H4 (cell line): ENCODE measurements at regions not wholly inside any gene's neighbourhood (a gene's known extent, or its start where the extent isn't known, plus 50 kb on each side); places are given as distances from the start of the nearest gene placed in this dataset.

Experiments
- DNase-seq: peaks from one replicate; pipeline ENCODE4 v3.0.0-alpha.2; 2015; ENCODE audit warnings: low spot score

DNA sequence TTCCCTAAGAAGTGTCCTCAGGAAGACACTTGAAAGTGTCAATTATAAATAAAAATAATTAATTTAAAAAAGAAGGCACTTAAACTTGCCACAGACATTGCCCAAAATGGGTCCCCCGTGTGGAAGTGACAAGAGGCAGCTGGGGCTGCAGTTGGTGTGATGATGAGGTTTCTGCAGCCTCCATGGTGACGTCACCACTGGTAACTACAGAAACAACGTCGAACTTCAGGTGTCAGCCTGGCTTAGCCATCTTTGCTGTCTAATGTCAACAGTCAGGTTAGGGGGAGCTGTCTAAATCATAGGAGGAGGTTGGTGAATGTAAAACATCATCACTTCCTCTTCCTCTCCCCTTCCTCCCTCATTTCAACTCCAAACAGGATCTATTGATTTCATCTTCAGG, 328.6 kb downstream of the MN1 start:
- DNase-seq, result no peak

DNA sequence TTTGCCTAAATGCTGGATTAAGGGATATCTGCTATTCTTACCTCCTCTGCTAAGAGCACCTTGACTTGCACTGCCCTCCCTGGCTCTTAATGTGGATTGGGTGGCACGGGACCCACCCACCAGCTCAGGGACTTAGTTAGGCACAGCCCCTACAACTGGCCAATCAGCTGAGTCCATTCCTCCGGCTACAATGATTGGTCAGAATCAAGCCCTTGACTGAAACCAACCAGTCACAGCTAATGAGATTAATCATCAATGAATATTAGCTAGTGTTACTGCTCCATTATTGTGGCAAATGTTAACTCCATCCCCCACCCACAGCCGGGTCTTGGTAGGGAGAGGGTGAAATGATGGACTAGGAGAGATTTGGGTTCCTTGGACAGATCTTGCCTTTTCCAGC, 328.0 kb downstream of the MN1 start:
- DNase-seq, result no peak

DNA sequence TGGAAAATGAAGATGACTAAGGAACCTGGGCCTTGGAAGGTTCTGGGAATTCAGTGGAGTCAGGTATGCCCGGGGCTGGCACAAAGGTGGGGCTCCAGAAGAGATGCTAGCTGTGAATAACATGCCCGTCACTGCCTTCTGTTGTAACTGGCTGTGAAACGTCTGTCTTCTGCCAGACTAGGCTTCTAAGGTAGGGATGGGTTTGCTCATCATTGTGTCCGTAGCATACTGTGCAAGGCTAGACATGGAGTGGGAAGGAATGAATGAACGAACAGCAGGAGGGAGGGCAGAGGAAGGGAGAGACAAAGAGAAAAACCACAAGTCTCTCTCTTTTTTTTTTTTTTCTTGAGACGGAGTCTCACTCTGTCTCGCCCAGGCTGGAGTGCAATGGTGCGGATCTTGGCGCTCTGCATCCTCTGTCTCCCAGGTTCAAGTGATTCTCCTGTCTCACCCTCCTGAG, 327.4 kb downstream of the MN1 start:
- no peak for DNase-seq

DNA sequence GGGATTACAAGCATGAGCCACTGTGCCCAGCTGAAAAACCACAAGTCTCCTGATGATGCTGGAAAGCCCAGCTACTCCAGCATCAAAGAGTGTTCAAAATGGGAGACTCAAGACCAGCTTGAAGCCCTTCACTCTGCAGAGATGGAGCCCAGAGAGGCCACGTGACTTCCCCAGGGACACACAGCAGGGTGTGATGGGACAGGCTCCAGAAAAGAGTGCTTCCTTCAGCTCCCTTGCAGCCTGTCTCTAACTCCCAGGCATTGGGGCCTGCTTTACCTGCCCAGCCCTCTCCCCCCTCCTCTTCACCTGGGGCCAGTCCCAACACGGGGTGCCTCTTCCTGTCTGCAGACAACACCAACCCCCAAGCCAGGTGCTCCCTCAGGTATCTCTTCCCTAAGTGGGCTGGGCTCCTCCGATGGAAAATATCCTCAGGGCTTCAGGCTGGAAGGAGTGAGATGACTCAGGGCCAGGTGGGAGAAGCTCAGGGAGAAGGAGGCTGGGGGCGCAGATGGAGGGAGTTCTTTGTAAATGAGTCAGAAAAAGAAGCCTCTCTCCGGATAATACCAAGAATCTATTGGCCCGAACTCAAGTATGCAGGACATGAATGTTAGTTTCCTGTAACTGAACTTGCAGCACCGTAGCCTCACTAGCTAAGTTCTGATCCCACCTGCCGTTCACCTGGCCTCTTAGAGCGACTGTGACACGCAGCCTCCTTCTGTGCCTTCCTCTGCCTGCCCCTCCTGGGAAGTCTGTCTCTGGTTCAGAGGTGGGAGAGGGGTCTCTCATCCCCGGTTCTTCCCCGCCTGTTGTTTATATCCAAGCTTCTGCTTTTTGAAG, 326.6 kb downstream of the MN1 start:
- DNase-seq, result peak; percentile 49

DNA sequence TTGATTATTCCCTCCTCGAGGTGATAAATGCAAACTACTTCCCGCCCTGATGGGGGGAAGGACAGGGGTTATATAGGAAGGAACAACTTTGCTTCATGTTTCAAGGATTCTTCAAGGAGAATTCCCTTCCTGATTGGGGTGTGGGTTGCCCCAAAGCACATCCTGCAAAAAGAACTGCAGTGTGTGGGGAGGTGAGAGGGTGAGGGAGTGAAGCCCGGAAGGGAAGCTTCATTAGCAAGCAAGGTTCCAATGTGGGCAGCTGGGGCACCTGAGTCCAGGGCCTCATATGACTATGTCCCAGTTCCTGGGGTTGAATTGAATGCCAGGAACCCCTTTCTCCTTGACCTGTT, 326.0 kb downstream of the MN1 start:
- DNase-seq, result no peak

DNA sequence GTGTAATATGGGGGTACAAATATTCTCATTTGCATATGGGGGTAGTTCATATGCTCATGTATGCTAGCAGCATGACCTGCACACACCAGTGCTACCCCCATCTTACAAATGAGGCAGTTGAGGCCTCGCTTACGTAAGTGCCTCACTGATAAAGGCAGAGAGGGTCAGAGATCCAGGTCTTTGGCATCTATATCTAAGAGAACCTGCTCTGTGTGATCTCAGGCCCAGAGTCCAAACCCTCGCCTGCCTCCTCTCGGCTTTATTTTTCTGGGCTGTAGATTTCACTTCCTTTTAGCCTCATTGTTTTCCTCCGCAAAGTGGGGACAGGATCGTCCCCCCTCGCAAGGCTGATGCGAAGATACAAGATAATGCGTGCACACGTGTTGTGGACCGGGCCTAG, 325.2 kb downstream of the MN1 start:
- no peak for DNase-seq

DNA sequence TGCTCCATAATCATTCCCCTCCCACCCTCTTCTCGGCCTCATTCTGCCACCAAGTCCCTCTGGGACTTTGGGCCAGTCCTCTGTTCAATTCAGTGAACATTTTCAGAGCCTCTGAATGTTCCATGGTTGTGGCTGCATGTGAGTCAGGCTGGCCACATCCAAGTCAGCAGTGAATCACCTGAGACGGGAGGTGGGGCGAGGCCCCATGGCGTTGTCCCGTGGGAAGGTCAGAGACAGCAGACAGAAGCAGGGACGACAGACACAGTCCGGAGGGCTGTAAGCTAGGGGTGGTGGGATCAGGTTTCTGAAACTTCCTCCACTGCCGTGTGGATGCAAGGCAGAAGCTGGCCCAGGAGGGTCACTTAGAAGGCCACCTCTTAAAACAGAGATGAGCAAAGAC, 324.8 kb downstream of the MN1 start:
- DNase-seq, result peak; percentile 45

DNA sequence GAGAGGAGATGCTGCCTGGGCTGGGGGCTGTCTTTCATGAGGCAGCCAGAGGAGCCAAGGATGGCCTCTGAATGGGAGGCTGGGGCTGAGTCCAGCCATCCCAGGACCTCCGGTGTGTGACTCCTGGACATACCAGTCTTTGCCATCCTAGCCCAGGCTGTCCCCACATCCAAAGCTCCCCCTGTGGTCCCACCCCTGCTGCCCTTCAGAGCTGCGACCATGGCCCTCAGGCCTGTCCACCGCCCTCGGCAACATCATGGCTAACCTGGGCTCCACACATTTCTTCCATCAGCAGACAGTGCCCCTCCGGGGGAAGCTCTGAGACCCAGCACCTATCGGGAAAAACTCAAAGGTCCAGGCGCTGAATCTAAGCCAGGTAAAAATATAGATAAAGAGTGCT, 324.4 kb downstream of the MN1 start:
- DNase-seq, result no peak

DNA sequence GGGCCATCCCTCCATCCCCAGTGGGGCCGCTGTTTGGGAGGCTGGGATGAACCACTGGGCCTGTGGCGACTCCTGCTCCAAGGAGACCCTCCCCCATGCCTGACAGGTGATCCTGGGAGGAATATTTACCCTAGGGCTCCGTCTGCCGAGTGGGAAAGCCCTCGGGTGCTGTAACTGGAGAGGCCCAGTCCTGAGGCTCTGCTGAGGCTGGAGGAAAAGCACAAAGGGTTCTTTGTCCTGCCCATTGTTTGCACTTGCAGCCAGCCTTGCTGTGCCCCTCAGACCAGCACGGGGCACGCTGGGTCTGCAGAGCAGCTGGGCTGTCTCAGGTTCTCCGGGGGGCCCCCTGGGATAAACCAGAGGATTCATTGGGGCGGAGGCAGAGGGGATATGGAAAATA, 321.1 kb downstream of the MN1 start:
- DNase-seq, result no peak

DNA sequence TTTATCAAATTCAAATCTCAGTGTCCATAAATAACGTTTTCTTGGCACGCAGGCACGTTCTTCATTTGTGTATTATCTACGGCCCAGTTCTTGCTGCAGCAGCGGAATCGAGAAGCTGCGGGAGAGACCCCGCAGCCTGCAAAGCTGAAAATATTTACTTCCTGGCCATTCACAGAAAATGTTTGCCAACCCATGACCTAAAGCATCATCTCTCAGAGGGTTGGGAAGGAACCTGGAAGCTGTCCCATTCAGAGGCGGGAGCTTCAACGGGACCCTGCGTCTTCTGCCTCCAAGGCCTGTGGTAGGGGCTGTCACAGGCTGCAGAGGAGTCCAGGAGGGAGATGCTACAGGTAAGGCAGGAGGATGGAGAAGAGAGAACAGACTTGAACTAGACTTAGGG, 319.2 kb downstream of the MN1 start:
- no peak for DNase-seq

DNA sequence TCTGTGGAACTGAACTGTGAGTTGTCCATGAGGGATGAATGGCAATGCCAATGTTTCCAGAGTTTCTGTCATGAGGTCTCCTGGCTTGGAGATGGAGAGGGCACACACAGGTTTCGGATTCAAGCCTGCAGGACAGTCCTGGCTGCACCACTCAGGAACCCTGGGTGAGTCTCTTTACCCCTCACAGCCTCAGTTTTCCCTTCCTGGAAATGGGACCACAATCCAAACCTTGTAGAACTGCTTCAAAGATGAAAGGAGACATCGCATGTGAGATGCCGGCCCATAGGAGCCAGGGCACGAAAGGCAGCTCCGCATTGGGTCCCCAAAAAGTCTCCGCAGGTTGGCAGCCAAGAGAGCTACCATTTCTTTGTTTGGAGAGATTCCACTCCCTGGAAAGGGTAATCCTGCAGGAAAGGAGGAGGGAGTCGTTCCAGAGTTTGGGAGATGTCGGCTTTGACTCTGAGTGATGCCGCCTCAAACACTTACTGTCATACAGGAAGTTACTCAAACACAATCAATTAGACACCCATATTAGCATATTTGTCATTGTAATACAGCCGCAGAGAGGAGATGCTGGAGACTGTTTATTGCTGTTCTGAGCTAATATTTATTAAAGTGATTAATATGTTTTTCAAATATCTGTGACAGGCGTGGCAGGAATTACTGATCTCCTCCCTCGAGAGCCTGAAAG, 318.3 kb downstream of the MN1 start:
- no peak for DNase-seq

DNA sequence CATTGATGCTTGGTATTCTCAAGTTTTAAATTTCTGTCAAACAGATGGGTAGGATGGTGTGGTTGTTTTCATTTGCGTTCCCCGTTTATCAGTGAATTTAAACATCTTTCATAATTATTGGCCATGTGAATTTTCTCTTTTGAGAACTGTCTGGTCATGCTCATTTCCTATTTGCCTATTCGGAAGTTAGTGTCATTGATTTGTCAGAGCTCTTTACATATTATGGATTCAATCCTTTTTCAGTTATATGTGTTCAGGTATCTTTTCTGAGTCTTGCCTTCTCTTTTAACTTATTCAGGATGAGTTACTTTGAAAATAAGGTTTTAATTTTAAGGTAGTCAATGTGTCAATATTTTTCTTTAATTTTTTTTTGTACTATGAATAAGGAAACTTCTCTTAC, 315.7 kb downstream of the MN1 start:
- DNase-seq, result no peak

DNA sequence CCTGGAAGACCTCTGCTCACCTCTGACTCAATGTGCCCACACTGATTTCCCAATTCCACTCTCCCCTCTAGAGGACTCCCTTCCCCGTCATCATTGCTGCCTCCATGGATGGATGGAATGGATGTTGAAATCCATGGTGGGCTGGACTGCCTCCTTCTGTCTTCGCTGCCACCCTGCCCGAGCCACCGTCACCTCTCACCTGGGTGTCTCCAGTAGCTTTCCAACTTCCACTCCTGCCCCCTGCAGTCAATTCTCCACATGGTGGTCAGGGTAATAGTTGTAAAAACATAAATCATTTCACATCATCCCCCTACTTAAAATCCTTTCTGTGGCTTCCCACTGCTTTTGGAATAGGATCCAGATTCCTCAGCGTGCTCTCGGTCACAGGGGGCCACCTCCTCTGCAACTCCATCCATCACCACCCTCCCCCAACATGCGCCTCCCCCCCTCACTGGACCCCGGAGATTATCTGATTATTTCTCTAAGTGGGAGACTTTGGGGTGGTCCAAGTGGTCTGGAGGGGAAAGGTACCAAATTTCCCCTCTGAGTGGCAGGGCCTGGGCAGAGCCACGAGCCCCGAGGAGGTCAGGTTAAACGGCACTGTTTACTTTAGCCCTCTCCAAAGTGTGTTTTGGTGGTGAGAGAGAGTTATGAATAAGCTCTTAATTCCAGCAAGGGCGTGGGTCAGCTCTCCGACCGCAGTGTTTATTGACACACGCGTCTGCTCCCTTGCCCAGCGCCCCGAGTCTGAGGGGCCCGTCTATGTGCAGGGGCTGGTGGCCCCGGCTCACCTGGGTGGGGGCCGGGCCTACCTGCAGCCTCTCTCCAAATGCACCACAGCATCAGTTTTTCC, 313.7 kb downstream of the MN1 start:
- DNase-seq, result no peak

DNA sequence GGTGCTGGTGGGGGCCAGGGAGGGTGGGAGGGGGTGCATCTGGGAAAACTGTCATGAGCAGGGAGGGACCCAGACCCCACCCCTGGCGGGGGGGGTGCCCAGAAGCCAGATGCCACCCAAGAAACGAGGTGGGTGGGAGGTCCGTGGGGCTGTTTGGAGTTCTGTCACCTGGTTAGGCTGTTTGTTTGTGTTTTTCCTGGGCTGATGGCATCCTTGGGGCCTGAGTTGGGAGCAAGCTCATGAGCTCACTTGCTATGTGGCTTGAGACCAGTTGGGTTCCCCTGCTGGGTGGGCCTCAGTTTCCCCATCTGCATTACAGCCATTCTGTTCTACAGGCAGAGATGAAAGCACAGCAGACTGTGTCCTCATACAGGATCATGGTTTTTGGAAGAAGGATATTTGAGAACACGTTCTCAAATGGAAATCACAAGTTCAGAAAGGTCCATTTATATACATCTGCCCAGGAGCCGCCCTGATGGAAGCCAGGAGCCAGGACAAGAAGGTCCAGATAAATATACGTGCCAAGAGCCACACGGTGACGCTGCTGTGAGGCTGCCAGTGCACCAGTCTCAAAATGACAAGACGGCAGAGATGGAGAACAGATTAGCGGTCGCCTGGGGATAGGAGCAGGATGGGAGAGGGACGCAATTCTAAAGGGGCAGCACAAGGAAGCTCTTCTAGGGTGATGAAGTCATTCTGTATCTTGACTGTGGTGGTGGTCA, 312.9 kb downstream of the MN1 start:
- no peak for DNase-seq

DNA sequence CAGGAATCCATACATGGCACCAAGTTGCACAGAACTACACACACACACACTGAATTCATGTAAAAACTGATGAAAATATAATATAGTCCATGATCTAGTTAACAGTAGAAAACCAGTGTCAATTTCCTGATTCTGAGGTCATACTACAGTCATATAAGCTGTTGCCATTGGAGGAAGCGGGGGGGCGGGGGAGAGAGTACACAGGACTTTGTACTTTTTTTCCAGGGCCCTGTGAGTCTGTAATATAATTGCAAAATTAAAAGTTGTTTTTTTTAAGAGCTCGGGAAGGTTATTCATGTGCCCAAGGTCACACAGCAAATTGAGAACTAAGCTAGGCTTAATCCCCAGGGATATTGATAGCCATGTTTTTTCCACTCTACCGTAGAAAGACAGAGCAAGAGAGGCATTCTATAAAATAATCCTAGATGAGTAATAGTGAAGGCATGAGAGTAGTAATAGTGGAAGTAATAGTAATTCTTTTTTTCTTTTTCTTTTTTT, 312.3 kb downstream of the MN1 start:
- no peak for DNase-seq

DNA sequence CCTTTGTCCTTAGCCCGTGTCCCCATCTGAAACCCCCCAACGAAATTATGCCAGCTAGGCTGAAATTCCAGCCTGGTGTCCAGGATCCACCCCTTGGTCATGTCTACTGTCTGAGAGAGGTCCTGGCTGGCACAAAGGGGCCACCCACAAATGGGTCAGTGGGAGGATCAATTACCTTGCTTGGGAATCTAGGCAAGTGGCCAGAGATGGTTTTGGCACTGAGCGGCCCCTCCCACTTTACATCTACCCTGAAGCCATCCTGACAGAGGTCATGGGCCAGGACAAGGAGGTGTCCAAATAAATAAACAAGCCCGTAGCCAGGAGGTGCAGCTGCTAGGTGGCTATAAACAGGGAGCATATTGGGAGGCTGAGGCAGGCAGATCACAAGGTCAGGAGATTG, 311.5 kb downstream of the MN1 start:
- no peak for DNase-seq

DNA sequence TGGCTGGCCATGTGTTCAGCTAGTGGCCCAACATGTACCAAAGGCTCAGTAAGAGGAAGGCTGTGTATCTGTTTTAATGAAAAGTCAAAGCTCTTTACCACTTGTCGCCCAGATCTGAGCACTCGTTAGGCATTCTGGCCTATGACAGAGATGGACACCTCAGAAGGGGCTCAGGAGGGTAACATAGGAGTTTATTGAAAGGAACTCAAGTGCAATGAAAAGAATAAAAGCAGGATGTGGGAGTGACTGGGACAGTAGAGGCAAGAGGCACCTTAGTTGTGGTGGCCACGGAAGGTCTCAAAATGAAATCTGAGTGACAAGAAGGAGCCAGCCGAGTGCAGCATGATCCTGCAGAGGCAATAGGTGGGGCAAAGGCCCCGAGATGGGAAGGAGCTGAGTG, 309.7 kb downstream of the MN1 start:
- DNase-seq, result no peak

DNA sequence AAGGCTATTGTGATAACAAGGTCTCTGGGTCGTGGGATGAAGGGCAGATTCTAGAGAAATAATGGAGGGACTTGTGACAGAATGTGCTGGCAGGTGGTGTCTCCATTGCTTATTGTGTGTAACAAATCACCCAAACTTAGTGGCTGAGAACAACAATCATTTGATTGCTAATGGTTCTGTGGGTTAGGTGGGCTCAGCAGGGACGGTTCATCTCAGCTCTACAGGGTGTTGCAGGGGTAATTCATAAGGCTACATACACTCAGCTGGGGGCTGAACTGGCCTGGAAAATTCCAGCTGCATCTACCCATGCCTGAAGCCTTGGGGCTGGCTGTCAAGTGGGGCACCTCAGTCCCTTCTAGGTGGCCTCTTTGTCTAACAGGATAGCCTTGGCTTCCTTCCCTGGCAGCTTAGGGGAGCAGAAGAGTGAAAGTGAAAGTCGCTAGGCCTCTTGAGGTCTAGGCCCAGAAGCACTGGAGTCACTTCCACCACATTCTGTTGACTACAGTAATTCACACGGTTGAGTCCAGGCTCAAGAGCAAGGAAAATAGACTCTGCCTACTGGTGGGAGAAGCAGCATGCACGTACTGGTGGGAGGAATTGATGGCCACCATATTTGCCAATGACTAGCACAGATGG, 308.9 kb downstream of the MN1 start:
- DNase-seq, result peak; percentile 39

DNA sequence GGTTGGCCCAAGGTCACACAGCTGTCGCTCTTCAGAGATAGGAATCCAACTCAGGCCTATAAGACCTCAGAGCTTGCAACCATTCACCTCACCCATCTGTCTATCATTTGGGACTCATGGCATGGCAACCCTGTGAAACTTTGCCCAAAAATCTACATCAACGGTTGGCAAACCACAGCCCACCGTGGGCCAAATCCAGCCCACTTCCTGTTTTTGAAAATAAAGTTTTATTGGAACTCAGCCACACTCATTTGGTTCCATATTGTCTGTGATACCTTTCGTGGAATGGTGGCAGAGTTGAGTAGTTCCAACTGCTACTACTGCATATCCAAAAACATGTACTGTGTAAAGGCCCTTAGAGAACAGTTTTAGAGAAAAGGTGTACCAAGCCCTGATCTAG, 307.8 kb downstream of the MN1 start:
- DNase-seq, result no peak

DNA sequence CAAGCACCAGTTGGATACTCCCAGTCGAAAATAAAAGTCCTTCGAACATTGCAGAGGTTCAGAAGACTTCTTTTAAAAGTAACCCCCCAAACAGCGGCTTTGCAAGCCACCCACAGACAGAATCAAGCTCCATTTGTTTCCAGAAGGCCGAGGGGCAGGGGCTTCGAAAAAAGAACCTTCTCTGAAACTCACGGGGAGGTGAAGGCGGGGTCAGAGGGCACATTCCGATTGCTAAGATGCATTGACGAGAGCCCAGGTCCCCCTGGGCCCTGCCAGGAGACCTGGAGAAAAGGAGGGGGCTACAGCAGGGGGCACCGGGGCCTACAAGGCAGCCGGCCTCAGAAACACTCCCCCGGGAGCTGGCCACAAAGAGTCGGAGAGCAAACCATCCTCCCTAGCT, 306.8 kb downstream of the MN1 start:
- DNase-seq, result no peak

DNA sequence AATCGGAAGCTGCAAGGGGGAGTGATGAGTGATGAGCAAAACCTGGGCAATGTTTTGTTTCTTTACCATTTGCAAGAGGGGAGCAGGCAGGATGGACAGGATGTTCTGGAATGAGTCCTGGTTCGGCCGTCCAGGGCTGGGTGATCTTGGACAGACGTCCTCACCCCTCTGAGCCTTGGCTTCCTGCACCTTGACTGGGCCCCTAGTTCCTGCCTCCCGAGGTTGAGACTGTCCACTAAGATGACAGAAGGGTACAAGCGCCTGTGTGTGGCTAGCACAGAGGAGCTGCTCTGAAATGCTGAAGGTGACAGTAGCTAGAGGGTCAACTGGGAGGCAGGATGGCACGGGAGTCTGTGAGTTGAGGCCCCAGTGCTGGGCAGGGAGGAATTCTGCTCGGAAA, 306.2 kb downstream of the MN1 start:
- DNase-seq, result no peak
